ENCODE measurements at regions not wholly inside any gene's neighbourhood (a gene's known extent, or its start where the extent isn't known, plus 50 kb on each side); places are given as distances from the start of the nearest gene placed in this dataset.

DNA sequence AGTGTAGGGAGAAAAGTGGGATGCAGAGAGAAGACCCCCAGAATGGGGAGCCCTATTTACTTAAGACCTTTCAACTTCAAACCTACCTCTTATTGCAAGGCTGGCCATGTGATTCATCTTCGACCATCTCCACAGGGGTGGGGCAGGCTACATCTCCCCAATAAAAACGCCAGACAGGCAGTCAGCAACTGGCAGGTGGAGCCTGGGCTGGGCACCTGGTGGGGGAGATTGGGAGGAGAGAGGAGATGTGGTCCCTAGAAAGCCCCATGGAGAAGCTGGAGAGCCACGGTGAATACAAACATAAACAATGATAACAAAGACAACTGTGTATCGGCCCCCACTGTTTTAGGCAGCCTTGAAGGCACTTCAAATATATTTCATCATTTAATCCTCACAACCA, 336.7 kb upstream of the PROX1 start:
- TF ChIP-seq POLR2AphosphoS5 (IDR thresholded peaks at IDR 0.05): no peak
- TF ChIP-seq, protein P1, sequence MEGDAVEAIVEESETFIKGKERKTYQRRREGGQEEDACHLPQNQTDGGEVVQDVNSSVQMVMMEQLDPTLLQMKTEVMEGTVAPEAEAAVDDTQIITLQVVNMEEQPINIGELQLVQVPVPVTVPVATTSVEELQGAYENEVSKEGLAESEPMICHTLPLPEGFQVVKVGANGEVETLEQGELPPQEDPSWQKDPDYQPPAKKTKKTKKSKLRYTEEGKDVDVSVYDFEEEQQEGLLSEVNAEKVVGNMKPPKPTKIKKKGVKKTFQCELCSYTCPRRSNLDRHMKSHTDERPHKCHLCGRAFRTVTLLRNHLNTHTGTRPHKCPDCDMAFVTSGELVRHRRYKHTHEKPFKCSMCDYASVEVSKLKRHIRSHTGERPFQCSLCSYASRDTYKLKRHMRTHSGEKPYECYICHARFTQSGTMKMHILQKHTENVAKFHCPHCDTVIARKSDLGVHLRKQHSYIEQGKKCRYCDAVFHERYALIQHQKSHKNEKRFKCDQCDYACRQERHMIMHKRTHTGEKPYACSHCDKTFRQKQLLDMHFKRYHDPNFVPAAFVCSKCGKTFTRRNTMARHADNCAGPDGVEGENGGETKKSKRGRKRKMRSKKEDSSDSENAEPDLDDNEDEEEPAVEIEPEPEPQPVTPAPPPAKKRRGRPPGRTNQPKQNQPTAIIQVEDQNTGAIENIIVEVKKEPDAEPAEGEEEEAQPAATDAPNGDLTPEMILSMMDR (IDR thresholded peaks at IDR 0.05): no peak
